Tibial artery (tissue), 4 donors: ENCODE measurements at regions not wholly inside any gene's neighbourhood (a gene's known extent, or its start where the extent isn't known, plus 50 kb on each side); places are given as distances from the start of the nearest gene placed in this dataset.

Experiments used
- DNase-seq, 2 donors: peaks; one replicate each; pipeline ENCODE4 v3.0.0-alpha.2; 2019
- H3K27ac ChIP-seq, 2 donors: fragments of 200-600 bp; sonication (generic) in 1 of 2; 1 replicate in 1 of 2; 2 replicates in 1 of 2; pipeline ENCODE4 v1.5.1; 2018 to 2019; ENCODE audit warnings: mild to moderate bottlenecking in 1 of 2
- H3K27me3 ChIP-seq, 2 donors: fragments of 200-600 bp; sonication (generic) in 1 of 2; one replicate each; pipeline versions ENCODE4 v1.5.1 to v1.6.0; 2016 to 2019
- H3K36me3 ChIP-seq, 3 donors: fragments of 200-600 bp; sonication (generic) in 2 of 3; one replicate each; pipeline ENCODE4 v1.5.1; 2016 to 2019; ENCODE audit warnings: mild to moderate bottlenecking in 2 of 3
- H3K4me1 ChIP-seq, 4 donors: fragments of 200-600 bp; sonication (generic) in 2 of 4; 1 replicate in 3 of 4; 2 replicates in 1 of 4; pipeline ENCODE4 v1.5.1; 2016 to 2019
- H3K4me3 ChIP-seq, 2 donors: fragments of 200-600 bp; sonication (generic) in 1 of 2; 1 replicate in 1 of 2; 2 replicates in 1 of 2; pipeline ENCODE4 v1.5.1; 2018 to 2019; ENCODE audit warnings: mild to moderate bottlenecking in 2 of 2
- H3K9me3 ChIP-seq, 3 donors: fragments of 200-600 bp; sonication (generic) in 1 of 3; one replicate each; pipeline ENCODE4 v1.5.1; 2016 to 2019
- intact Hi-C: fragments of 100-400 bp; cut with DNase I; formaldehyde crosslinking; loops from one replicate; pipeline ENCODE4 v1.15.0; 2023; ENCODE audit warnings: low total_unique reads
- TF ChIP-seq, protein P1 (sequence below), 2 experiments: fragments of 200-600 bp in 1 of 2; fragments of 450-650 bp in 1 of 2; IDR thresholded peaks; one replicate each; pipeline ENCODE4 v1.5.1; 2017 to 2019; ENCODE audit warnings: antibody characterized with exemption in 2 of 2, mild to moderate bottlenecking in 1 of 2, moderate library complexity in 1 of 2

DNA sequence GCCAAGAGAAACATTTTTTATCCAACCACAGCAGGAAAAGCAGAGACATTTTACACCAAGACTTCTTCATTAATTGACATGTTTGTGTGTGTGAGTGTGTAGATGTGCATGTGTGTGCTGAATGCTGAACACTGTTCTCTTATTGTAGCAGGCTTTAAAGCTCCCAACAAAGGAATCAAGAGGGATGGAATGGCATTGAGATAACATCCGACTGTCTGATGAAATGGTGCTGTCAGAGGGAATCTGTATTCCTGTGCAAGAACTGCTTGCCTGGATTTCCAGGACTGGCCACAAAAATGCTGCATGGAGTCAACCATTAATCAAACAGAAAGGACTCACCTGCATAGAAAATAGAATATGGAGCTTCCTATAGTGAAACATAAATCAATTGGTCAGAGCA, 354.0 kb downstream of the UQCRFS1 start:
- intact Hi-C loops, result no loop called here
- Histone ChIP-seq H3K27me3 (no peaks in the 10 kb centered on the region), H3K27ac (no peak overlapping the region), H3K36me3 (no peaks in the 10 kb centered on the region), H3K4me3 (no peak overlapping the region), H3K9me3 (no peaks in the 10 kb centered on the region), H3K4me1 (no peaks in the 10 kb centered on the region)
- TF ChIP-seq, protein P1, sequence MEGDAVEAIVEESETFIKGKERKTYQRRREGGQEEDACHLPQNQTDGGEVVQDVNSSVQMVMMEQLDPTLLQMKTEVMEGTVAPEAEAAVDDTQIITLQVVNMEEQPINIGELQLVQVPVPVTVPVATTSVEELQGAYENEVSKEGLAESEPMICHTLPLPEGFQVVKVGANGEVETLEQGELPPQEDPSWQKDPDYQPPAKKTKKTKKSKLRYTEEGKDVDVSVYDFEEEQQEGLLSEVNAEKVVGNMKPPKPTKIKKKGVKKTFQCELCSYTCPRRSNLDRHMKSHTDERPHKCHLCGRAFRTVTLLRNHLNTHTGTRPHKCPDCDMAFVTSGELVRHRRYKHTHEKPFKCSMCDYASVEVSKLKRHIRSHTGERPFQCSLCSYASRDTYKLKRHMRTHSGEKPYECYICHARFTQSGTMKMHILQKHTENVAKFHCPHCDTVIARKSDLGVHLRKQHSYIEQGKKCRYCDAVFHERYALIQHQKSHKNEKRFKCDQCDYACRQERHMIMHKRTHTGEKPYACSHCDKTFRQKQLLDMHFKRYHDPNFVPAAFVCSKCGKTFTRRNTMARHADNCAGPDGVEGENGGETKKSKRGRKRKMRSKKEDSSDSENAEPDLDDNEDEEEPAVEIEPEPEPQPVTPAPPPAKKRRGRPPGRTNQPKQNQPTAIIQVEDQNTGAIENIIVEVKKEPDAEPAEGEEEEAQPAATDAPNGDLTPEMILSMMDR (IDR thresholded peaks at IDR 0.05), result no peak
- DNase-seq, result no peak

DNA sequence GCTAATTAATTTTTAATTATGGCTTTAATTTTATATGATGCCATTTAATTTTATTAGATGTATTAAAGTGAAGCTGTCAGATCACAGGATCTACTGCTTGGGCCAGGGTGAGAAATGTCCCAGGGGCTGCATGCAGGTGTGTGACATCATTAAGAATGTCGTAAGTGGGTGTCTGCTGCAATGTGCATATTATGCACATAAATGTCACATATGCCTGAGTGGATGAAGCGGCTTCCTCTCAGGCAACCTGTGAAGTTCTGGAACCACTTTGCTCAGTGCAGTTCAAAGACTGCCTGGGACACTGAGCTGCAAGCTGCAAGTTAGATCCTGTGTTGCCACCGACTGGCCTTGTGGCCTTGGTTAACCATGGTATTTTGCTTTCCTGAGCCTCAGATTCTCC, 355.0 kb downstream of the UQCRFS1 start:
- intact Hi-C loops, result no loop called here
- H3K27me3 ChIP-seq, result no peaks in the 10 kb centered on the region
- TF ChIP-seq, protein P1 (IDR thresholded peaks at IDR 0.05), result no peak

DNA sequence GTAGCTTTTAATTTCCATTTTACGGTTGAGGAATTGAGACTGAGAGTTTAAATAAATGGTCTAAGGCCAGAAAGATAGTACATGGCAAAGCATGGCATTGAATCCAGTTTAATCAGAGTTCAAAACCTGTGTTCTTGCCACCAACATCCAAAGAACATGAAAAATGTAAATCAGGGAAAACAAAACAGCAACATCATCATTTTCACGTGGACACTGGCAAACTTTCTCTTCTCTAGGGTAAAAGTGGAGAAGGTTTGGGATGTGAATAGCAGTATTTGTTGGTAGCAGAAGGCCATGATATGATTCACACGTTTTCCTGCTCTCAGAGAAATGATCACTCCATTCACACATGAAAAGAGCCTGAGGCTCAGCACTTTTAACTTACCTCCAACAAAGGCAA, 357.7 kb downstream of the UQCRFS1 start:
- Histone ChIP-seq H3K4me3 (no peak overlapping the region), H3K4me1 (no peaks in the 10 kb centered on the region), H3K9me3 (no peaks in the 10 kb centered on the region), H3K27me3 (no peaks in the 10 kb centered on the region), H3K27ac (no peak overlapping the region), H3K36me3 (no peaks in the 10 kb centered on the region)
- DNase-seq, result no peak
- intact Hi-C loops, result no loop called here
- TF ChIP-seq, protein P1 (IDR thresholded peaks at IDR 0.05), result no peak

More for the DNA sequence above, 355.0 kb downstream of the UQCRFS1 start:
- H3K4me3 ChIP-seq, result no peak overlapping the region
- no peak for DNase-seq
- no peaks in the 10 kb centered on the region for H3K4me1 ChIP-seq
- H3K36me3 ChIP-seq, result no peaks in the 10 kb centered on the region
- H3K27ac ChIP-seq, result no peak overlapping the region
- no peaks in the 10 kb centered on the region for H3K9me3 ChIP-seq

DNA sequence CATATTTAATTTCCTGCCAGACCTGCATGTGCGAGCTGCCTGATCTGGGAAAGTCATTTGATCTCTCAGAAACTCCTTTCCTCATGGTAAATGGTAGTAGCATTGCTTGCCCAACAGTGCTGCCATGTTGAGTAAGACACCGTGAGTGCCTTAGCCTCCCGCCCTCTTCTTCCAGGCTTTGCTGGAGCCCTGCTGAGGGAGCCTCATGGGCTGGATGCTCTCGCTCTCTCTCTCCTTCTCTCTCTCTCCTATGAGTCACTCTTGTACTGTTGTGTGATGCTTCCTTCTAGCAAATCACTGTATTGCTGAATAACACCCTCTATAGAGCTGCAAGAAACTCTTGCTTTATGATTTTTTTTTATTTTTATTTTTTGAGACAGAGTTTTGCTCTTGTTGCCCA, 365.5 kb downstream of the UQCRFS1 start:
- intact Hi-C loops, result no loop called here
- H3K36me3 ChIP-seq, result no peaks in the 10 kb centered on the region
- H3K4me1 ChIP-seq, result no peaks in the 10 kb centered on the region
- H3K27me3 ChIP-seq, result no peaks in the 10 kb centered on the region
- no peak for DNase-seq
- TF ChIP-seq, protein P1 (IDR thresholded peaks at IDR 0.05), result no peak
- no peak overlapping the region for H3K4me3 ChIP-seq
- no peak overlapping the region for H3K27ac ChIP-seq
- no peaks in the 10 kb centered on the region for H3K9me3 ChIP-seq

DNA sequence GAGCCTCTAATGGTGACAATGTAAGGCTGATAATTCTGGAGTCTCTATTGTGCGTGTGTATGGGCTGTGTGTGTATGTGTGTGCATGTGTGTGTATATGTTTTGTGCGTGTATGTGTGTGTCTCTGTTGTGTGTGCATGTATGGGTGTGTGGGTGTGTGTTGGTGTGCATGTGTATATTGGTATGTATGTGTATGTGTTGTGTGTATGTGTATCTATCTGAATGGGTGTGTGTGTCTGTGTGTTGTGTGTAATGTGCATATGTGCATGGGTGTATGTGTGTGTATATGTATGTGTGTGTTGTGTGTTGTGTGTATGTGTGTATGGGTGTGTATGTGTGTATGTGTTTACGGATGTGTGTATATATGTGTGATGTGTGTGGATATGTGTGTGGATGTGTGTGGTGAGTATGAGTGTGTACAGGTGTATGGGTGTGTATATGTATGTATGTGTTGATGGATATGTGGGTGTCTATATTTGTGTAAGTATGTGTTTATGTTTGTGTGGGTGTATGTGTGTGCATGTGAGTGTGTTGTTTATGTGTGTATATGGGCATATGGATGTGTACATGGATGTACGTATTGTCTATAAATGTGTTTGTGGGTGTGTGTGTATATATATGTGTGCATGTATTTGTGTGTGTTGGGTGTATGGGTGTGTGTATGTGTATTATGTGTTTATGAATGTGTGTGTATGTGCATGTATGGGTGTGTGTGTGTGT, 366.7 kb downstream of the UQCRFS1 start:
- TF ChIP-seq, protein P1 (IDR thresholded peaks at IDR 0.05), result no peak
- Histone ChIP-seq H3K36me3 (no peaks in the 10 kb centered on the region), H3K4me1 (no peaks in the 10 kb centered on the region), H3K27me3 (no peaks in the 10 kb centered on the region), H3K4me3 (no peak overlapping the region), H3K9me3 (no peaks in the 10 kb centered on the region), H3K27ac (no peak overlapping the region)
- intact Hi-C loops, result no loop called here
- DNase-seq, result no peak
